Gastrocnemius medialis (tissue), 4 donors: ENCODE measurements at regions not wholly inside any gene's neighbourhood (a gene's known extent, or its start where the extent isn't known, plus 50 kb on each side); places are given as distances from the start of the nearest gene placed in this dataset.

Experiments
- ATAC-seq, 2 donors: fragments of 150-250 bp; one replicate each; pipeline ENCODE4 v1.9.1; 2016
- DNase-seq, 2 donors: peaks; one replicate each; pipeline ENCODE4 v3.0.0-alpha.2; 2019
- H3K27ac ChIP-seq, 4 donors: fragments of 200-600 bp; sonication (generic); 1 replicate in 1 of 4; 2 replicates in 3 of 4; pipeline ENCODE4 v1.5.1; 2016 to 2018; ENCODE audit warnings: mild to moderate bottlenecking in 2 of 4, moderate library complexity in 1 of 4
- H3K27me3 ChIP-seq, 3 donors: fragments of 200-600 bp; sonication (generic) in 2 of 3; 1 replicate in 1 of 3; 2 replicates in 2 of 3; pipeline versions ENCODE4 v1.5.1 to v1.6.0; 2016 to 2019; ENCODE audit warnings: mild to moderate bottlenecking in 1 of 3, moderate library complexity in 1 of 3
- H3K36me3 ChIP-seq, 2 donors: fragments of 200-600 bp; sonication (generic) in 1 of 2; one replicate each; pipeline ENCODE4 v1.5.1; 2017 to 2018
- H3K4me1 ChIP-seq, 2 donors: fragments of 200-600 bp; sonication (generic) in 1 of 2; one replicate each; pipeline ENCODE4 v1.5.1; 2016 to 2017; ENCODE audit warnings: mild to moderate bottlenecking in 2 of 2
- H3K4me3 ChIP-seq, 4 donors: fragments of 200-600 bp; sonication (generic) in 3 of 4; 1 replicate in 1 of 4; 2 replicates in 3 of 4; pipeline ENCODE4 v1.5.1; 2016 to 2019; ENCODE audit warnings: mild to moderate bottlenecking in 2 of 4
- H3K9me3 ChIP-seq, 3 donors: fragments of 200-600 bp; sonication (generic) in 2 of 3; 1 replicate in 1 of 3; 2 replicates in 2 of 3; pipeline ENCODE4 v1.5.1; 2016 to 2019
- CTCF ChIP-seq, 5 experiments: fragments of 450-650 bp in 3 of 5; fragments of 200-600 bp in 2 of 5; sonication (generic) in 2 of 5; IDR thresholded peaks in 4 of 5; conservative IDR thresholded peaks in 1 of 5; 1 replicate in 4 of 5; 2 replicates in 1 of 5; pipeline ENCODE4 v1.5.1; 2016 to 2019; ENCODE audit warnings: antibody characterized with exemption in 5 of 5, mild to moderate bottlenecking in 3 of 5, moderate library complexity in 3 of 5
- POLR2A ChIP-seq, 2 donors: fragments of 450-650 bp; IDR thresholded peaks; one replicate each; pipeline ENCODE4 v1.6.1; 2017; ENCODE audit warnings: antibody characterized with exemption in 2 of 2, mild to moderate bottlenecking in 2 of 2, moderate library complexity in 2 of 2
- in situ Hi-C, 4 donors: fragments of 200-750 bp; cut with MboI; loops; one replicate each; pipeline versions ENCODE4 v1.15.0 to v1.8.0; 2017; ENCODE audit warnings: low sequenced_read_pairs in 4 of 4
- intact Hi-C: fragments of 100-400 bp; cut with DNase I; formaldehyde crosslinking; loops from one replicate; pipeline ENCODE4 v1.15.1; 2023; ENCODE audit warnings: low total_unique reads

- Histone ChIP-seq H3K4me3 (no peak overlapping the region), H3K9me3 (no peaks in the 10 kb centered on the region), H3K36me3 (no peaks in the 10 kb centered on the region), H3K27me3 (peaks cover 0 to 4% (median under 1%) of the 10 kb centered on the region in 3 donors), H3K27ac (no peak overlapping the region), H3K4me1 (no peaks in the 10 kb centered on the region)
- in situ Hi-C loops: no loop called here
- intact Hi-C loops: no loop called here
- ATAC-seq: no peak
- TF ChIP-seq POLR2A (IDR thresholded peaks at IDR 0.05): no peak
- no peak for TF ChIP-seq CTCF (IDR thresholded peaks at IDR 0.05 in 4 of 5, conservative IDR thresholded peaks at IDR 0.05 in 1 of 5)
- no peak for DNase-seq
Observed at GRCh38 chr18:78862395-78862794, 117.2 kb upstream of the SALL3 start.

- intact Hi-C loops (no loop called here), in situ Hi-C loops (no loop called here)
- no peaks in the 10 kb centered on the region for H3K4me1 ChIP-seq
- no peak overlapping the region for H3K27ac ChIP-seq
- ATAC-seq (no peak), DNase-seq (no peak)
- H3K36me3 ChIP-seq: no peaks in the 10 kb centered on the region
- no peaks in the 10 kb centered on the region for H3K27me3 ChIP-seq
- TF ChIP-seq POLR2A (IDR thresholded peaks at IDR 0.05) (no peak), CTCF (IDR thresholded peaks at IDR 0.05 in 4 of 5, conservative IDR thresholded peaks at IDR 0.05 in 1 of 5) (no peak)
- H3K9me3 ChIP-seq: no peaks in the 10 kb centered on the region
- no peak overlapping the region for H3K4me3 ChIP-seq
Observed at GRCh38 chr18:78865056-78865598, 114.5 kb upstream of the SALL3 start.

GRCh38 chr18:78865771-78866310 lies 113.8 kb upstream of the SALL3 start:
- Histone ChIP-seq H3K4me1 (no peaks in the 10 kb centered on the region), H3K27ac (no peak overlapping the region), H3K27me3 (no peaks in the 10 kb centered on the region), H3K9me3 (no peaks in the 10 kb centered on the region), H3K4me3 (no peak overlapping the region), H3K36me3 (no peaks in the 10 kb centered on the region)
- in situ Hi-C loops: no loop called here
- intact Hi-C loops: no loop called here
- no peak for ATAC-seq
- DNase-seq: no peak
- no peak for TF ChIP-seq CTCF (IDR thresholded peaks at IDR 0.05 in 4 of 5, conservative IDR thresholded peaks at IDR 0.05 in 1 of 5)
- no peak for TF ChIP-seq POLR2A (IDR thresholded peaks at IDR 0.05)

GRCh38 chr18:78867131-78867530 lies 112.5 kb upstream of the SALL3 start:
- ATAC-seq: no peak
- no peak overlapping the region for H3K4me3 ChIP-seq
- no peak overlapping the region for H3K27ac ChIP-seq
- no peaks in the 10 kb centered on the region for H3K27me3 ChIP-seq
- TF ChIP-seq POLR2A (IDR thresholded peaks at IDR 0.05) (no peak), CTCF (IDR thresholded peaks at IDR 0.05 in 4 of 5, conservative IDR thresholded peaks at IDR 0.05 in 1 of 5) (no peak)
- H3K36me3 ChIP-seq: no peaks in the 10 kb centered on the region
- no peak for DNase-seq
- intact Hi-C loops (no loop called here), in situ Hi-C loops (no loop called here)
- H3K9me3 ChIP-seq: no peaks in the 10 kb centered on the region
- no peaks in the 10 kb centered on the region for H3K4me1 ChIP-seq
